Lung (tissue), 11 donors: ENCODE measurements at regions not wholly inside any gene's neighbourhood (a gene's known extent, or its start where the extent isn't known, plus 50 kb on each side); places are given as distances from the start of the nearest gene placed in this dataset.

Experiments
- ATAC-seq: fragments of 200-7000 bp; cut with Tn5 transposase; one replicate; pipeline ENCODE4 v1.9.1; 2020; ENCODE audit warnings: moderate number of reproducible peaks; ENCODE audit not compliant: insufficient read depth, low FRiP score
- DNase-seq, 3 donors: peaks; one replicate each; pipeline ENCODE4 v3.0.0-alpha.2; 2013 to 2017
- H3K27ac ChIP-seq, 2 donors: one replicate each; pipeline ENCODE4 v1.5.1; 2013; ENCODE audit warnings: mild to moderate bottlenecking in 2 of 2, moderate library complexity in 2 of 2, control low read depth in 1 of 2, inconsistent platforms in 1 of 2, low read depth in 1 of 2, low read length in 1 of 2
- H3K27me3 ChIP-seq, 3 donors: one replicate each; pipeline ENCODE4 v1.5.1; 2013; ENCODE audit warnings: low read length in 2 of 3; ENCODE audit not compliant: control insufficient read depth in 3 of 3, insufficient read depth in 3 of 3
- H3K36me3 ChIP-seq, 4 donors: one replicate each; pipeline ENCODE4 v1.5.1; 2013; ENCODE audit warnings: low read length in 4 of 4, mild to moderate bottlenecking in 1 of 4, moderate library complexity in 1 of 4; ENCODE audit not compliant: control insufficient read depth in 4 of 4, insufficient read depth in 4 of 4
- H3K4me1 ChIP-seq, 5 donors: one replicate each; pipeline ENCODE4 v1.5.1; 2013; ENCODE audit warnings: low read length in 5 of 5, mild to moderate bottlenecking in 2 of 5, moderate library complexity in 1 of 5; ENCODE audit not compliant: control insufficient read depth in 5 of 5, insufficient read depth in 5 of 5
- H3K4me3 ChIP-seq: one replicate; pipeline ENCODE4 v1.5.1; 2013; ENCODE audit warnings: mild to moderate bottlenecking, control low read depth, moderate library complexity
- H3K9ac ChIP-seq, 2 donors: one replicate each; pipeline ENCODE4 v1.5.1; 2013; ENCODE audit warnings: low read length in 2 of 2, control low read depth in 1 of 2; ENCODE audit not compliant: insufficient read depth in 1 of 2
- H3K9me3 ChIP-seq, 4 donors: one replicate each; pipeline ENCODE4 v1.5.1; 2013; ENCODE audit warnings: low read length in 3 of 4, mild to moderate bottlenecking in 1 of 4, moderate library complexity in 1 of 4; ENCODE audit not compliant: control insufficient read depth in 4 of 4, insufficient read depth in 3 of 4
- CTCF ChIP-seq: IDR thresholded peaks from 2 replicates; pipeline ENCODE4 v1.5.1; 2012; ENCODE audit warnings: mild to moderate bottlenecking; ENCODE audit errors: control extremely low read depth, extremely low read depth
- WGBS, 2 donors: extraction: QIAGEN DNeasy Blood & Tissue Kit; methylation state at CpG; one replicate each; pipeline ENCODE4 v1.1.7; 2013; 5-methylcytosine and 5-hydroxymethylcytosine counted together
- donor health status: control.
- donor health status: control.
- donor health status: Bipolar disorder and iron deficiency.
- donor health status: healthy.
- donor health status: DM: yes; HTN: yes; CAD: no.

DNA sequence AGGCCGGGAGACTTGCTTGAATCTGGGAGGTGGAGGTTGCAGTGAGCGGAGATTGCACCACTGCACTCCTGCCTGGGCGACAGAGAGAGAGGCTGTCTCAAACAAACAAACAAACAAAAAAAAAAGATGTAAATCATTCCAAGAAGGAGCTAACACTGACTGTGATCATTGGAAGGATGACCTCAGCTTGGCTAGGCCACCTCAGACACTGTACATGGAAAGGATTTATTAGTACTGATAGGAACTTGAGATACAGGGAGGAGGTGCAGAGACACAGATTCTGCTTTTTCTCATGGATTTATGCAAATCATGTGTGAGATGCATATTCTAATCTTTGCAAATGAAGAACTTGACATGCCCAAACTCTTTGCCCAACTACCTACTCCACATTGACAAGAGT lies 293.6 kb downstream of the HIVEP2 start:
- ATAC-seq: no peak
- TF ChIP-seq CTCF: no peak
- Histone ChIP-seq H3K9me3 (no peaks in the 10 kb centered on the region), H3K4me1 (peaks cover 0 to 24% (median 0%) of the 10 kb centered on the region in 5 donors), H3K27me3 (no peaks in the 10 kb centered on the region), H3K4me3 (no peak overlapping the region), H3K9ac (no peak overlapping the region), H3K27ac (no peak overlapping the region), H3K36me3 (no peaks in the 10 kb centered on the region)
- WGBS, 2 donors: 90 to 98% methylated on average over 3 of the region's 3 CpGs
- DNase-seq: no peak

DNA sequence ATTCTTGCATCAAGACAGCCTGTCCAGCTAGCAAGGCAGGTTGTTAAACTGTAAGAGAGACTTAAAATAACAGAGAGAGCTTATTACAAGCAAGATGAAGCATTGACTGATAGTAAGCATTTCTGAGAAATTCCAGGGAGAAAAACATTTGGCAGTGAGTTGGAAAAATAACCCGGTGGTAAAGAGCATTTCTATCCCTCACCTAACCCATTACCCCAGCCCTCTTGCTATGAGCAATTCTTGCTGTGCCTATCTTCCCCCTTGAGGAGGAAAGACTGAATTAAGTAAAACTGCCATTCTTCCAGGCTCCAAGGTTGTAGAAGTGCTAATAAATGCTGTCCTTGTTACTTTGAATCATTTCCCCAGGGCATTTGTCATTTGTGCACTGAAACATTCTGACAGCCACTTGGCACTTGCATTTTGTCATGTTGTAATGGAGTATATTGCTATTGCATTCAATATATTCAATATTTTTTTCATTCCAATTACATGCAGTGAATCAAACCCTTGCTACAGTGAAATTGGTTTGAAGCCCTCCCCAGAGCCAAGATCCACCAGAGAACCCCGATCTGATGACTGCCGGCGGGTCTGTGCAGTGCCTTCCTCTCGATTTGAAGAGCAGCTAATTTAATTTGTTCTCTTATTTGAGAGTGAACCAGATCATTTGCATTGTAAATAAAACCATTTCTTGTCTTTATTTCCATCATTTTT lies 291.1 kb downstream of the HIVEP2 start:
- no peaks in the 10 kb centered on the region for H3K36me3 ChIP-seq
- no peak for DNase-seq
- no peak overlapping the region for H3K27ac ChIP-seq
- no peak for ATAC-seq
- H3K9ac ChIP-seq: no peak overlapping the region
- TF ChIP-seq CTCF: no peak
- H3K9me3 ChIP-seq: no peaks in the 10 kb centered on the region
- H3K27me3 ChIP-seq: no peaks in the 10 kb centered on the region
- no peak overlapping the region for H3K4me3 ChIP-seq
- 74 to 89% methylated on average over 5 of the region's 5 CpGs for WGBS, 2 donors
- peaks cover 0 to 8% (median 0%) of the 10 kb centered on the region in 5 donors for H3K4me1 ChIP-seq

- H3K9me3 ChIP-seq: no peaks in the 10 kb centered on the region
- WGBS, 2 donors: 60 to 70% methylated on average over 2 of the region's 2 CpGs
- no peak overlapping the region for H3K9ac ChIP-seq
- H3K27ac ChIP-seq: no peak overlapping the region
- H3K4me3 ChIP-seq: no peak overlapping the region
- H3K36me3 ChIP-seq: no peaks in the 10 kb centered on the region
- no peak for TF ChIP-seq CTCF
- ATAC-seq (no peak), DNase-seq (no peak)
- no peaks in the 10 kb centered on the region for H3K27me3 ChIP-seq
- H3K4me1 ChIP-seq: no peaks in the 10 kb centered on the region
Observed at GRCh38 chr6:142659661-142660060, 285.3 kb downstream of the HIVEP2 start.

GRCh38 chr6:142665393-142665792 lies 279.6 kb downstream of the HIVEP2 start:
- Histone ChIP-seq H3K4me1 (peaks cover 0 to 4% (median 0%) of the 10 kb centered on the region in 5 donors), H3K9me3 (no peaks in the 10 kb centered on the region), H3K27ac (no peak overlapping the region), H3K4me3 (no peak overlapping the region), H3K36me3 (no peaks in the 10 kb centered on the region), H3K27me3 (no peaks in the 10 kb centered on the region), H3K9ac (no peak overlapping the region)
- no peak for TF ChIP-seq CTCF
- ATAC-seq: no peak
- 55 to 68% methylated on average over 2 of the region's 2 CpGs for WGBS, 2 donors
- DNase-seq: no peak
